ENCODE measurements at regions not wholly inside any gene's neighbourhood (a gene's known extent, or its start where the extent isn't known, plus 50 kb on each side); places are given as distances from the start of the nearest gene placed in this dataset.

GRCh38 chr6:78302411-78302810 is 564.9 kb upstream of the IRAK1BP1 start:
- TF ChIP-seq HNF4A (conservative IDR thresholded peaks at IDR 0.05) (no peak), ATF3 (IDR thresholded peaks at IDR 0.05) (no peak), EGR1 (IDR thresholded peaks at IDR 0.05; ENCODE audit: low read depth in 2 of 2) (no peak), JUND (IDR thresholded peaks at IDR 0.05) (no peak), NR2F2 (IDR thresholded peaks at IDR 0.05) (no peak), HNF4G (IDR thresholded peaks at IDR 0.05) (no peak), RXRA (IDR thresholded peaks at IDR 0.05) (no peak), FOXA2 (IDR thresholded peaks at IDR 0.05) (no peak), CTCF (IDR thresholded peaks at IDR 0.05; ENCODE audit: low read depth, low read length, missing input control) (no peak), GABPA (IDR thresholded peaks at IDR 0.05 in 1 of 2, conservative IDR thresholded peaks at IDR 0.05 in 1 of 2) (no peak), RAD21 (IDR thresholded peaks at IDR 0.05) (no peak), SP1 (IDR thresholded peaks at IDR 0.05) (no peak), TAF1 (conservative IDR thresholded peaks at IDR 0.05) (no peak), YY1 (IDR thresholded peaks at IDR 0.05) (no peak), FOXA1 (IDR thresholded peaks at IDR 0.05) (no peak)
- TF ChIP-seq, protein P1, sequence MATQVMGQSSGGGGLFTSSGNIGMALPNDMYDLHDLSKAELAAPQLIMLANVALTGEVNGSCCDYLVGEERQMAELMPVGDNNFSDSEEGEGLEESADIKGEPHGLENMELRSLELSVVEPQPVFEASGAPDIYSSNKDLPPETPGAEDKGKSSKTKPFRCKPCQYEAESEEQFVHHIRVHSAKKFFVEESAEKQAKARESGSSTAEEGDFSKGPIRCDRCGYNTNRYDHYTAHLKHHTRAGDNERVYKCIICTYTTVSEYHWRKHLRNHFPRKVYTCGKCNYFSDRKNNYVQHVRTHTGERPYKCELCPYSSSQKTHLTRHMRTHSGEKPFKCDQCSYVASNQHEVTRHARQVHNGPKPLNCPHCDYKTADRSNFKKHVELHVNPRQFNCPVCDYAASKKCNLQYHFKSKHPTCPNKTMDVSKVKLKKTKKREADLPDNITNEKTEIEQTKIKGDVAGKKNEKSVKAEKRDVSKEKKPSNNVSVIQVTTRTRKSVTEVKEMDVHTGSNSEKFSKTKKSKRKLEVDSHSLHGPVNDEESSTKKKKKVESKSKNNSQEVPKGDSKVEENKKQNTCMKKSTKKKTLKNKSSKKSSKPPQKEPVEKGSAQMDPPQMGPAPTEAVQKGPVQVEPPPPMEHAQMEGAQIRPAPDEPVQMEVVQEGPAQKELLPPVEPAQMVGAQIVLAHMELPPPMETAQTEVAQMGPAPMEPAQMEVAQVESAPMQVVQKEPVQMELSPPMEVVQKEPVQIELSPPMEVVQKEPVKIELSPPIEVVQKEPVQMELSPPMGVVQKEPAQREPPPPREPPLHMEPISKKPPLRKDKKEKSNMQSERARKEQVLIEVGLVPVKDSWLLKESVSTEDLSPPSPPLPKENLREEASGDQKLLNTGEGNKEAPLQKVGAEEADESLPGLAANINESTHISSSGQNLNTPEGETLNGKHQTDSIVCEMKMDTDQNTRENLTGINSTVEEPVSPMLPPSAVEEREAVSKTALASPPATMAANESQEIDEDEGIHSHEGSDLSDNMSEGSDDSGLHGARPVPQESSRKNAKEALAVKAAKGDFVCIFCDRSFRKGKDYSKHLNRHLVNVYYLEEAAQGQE (IDR thresholded peaks at IDR 0.05) = no peak
- TF ChIP-seq, protein P2, sequence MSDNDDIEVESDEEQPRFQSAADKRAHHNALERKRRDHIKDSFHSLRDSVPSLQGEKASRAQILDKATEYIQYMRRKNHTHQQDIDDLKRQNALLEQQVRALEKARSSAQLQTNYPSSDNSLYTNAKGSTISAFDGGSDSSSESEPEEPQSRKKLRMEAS (IDR thresholded peaks at IDR 0.05) = no peak
- TF ChIP-seq, protein P3, sequence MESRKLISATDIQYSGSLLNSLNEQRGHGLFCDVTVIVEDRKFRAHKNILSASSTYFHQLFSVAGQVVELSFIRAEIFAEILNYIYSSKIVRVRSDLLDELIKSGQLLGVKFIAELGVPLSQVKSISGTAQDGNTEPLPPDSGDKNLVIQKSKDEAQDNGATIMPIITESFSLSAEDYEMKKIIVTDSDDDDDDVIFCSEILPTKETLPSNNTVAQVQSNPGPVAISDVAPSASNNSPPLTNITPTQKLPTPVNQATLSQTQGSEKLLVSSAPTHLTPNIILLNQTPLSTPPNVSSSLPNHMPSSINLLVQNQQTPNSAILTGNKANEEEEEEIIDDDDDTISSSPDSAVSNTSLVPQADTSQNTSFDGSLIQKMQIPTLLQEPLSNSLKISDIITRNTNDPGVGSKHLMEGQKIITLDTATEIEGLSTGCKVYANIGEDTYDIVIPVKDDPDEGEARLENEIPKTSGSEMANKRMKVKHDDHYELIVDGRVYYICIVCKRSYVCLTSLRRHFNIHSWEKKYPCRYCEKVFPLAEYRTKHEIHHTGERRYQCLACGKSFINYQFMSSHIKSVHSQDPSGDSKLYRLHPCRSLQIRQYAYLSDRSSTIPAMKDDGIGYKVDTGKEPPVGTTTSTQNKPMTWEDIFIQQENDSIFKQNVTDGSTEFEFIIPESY (IDR thresholded peaks at IDR 0.05) = no peak

More at GRCh38 chr6:78302411-78302810, 564.9 kb upstream of the IRAK1BP1 start:
- no peaks in the 10 kb centered on the region for H3K27me3 ChIP-seq (ENCODE audit: control insufficient read depth in 4 of 4, insufficient read depth in 4 of 4, low read length in 3 of 4)
- H3K9ac ChIP-seq (ENCODE audit: low read depth in 1 of 2, low read length in 2 of 2) = no peak overlapping the region
- no peak for DNase-seq (ENCODE audit: low spot score)
- 38% methylated on average over 1 of the region's 1 CpG for WGBS
- no peaks in the 10 kb centered on the region for H3K36me3 ChIP-seq (ENCODE audit: control insufficient read depth in 4 of 4, insufficient read depth in 3 of 4, low read depth in 1 of 4, low read length in 3 of 4)
- no peak overlapping the region for H3K4me3 ChIP-seq (ENCODE audit: low read depth in 1 of 3, low read length in 3 of 3)
- no peaks in the 10 kb centered on the region for H3K4me1 ChIP-seq (ENCODE audit: control insufficient read depth in 4 of 4, insufficient read depth in 4 of 4, low read length in 3 of 4)
- H3K9me3 ChIP-seq (ENCODE audit: control insufficient read depth in 4 of 4, low read length in 3 of 4) = peaks cover 0 to 6% (median 0%) of the 10 kb centered on the region in 4 donors
- no peak overlapping the region for H3K27ac ChIP-seq (ENCODE audit: low read depth in 1 of 2, low read length in 2 of 2)
